ENCODE measurements at regions not wholly inside any gene's neighbourhood (a gene's known extent, or its start where the extent isn't known, plus 50 kb on each side); places are given as distances from the start of the nearest gene placed in this dataset.

- Histone ChIP-seq H3K27ac (no peak overlapping the region), H3K4me3 (no peak overlapping the region)
These were observed 95.4 kb upstream of the CADPS start for GRCh38 chr3:62970648-62971047.

- H3K27ac ChIP-seq, result no peak overlapping the region
- no peak overlapping the region for H3K4me3 ChIP-seq
These were observed 100.3 kb upstream of the CADPS start for GRCh38 chr3:62975566-62975965.

GRCh38 chr3:62981962-62982361 is 106.7 kb upstream of the CADPS start:
- Histone ChIP-seq H3K27ac (no peak overlapping the region), H3K4me3 (no peak overlapping the region)

- Histone ChIP-seq H3K4me3 (no peak overlapping the region), H3K27ac (no peak overlapping the region)
These were observed 107.7 kb upstream of the CADPS start for GRCh38 chr3:62982795-62983455.

- no peak overlapping the region for H3K4me3 ChIP-seq
- no peak overlapping the region for H3K27ac ChIP-seq
These were observed 110.8 kb upstream of the CADPS start for GRCh38 chr3:62986061-62986460.

- H3K4me3 ChIP-seq, result no peak overlapping the region
These were observed 112.5 kb upstream of the CADPS start for GRCh38 chr3:62987721-62988120.

GRCh38 chr3:62990704-62991413 is 115.6 kb upstream of the CADPS start:
- H3K27ac ChIP-seq, result no peak overlapping the region
- no peak overlapping the region for H3K4me3 ChIP-seq

More at GRCh38 chr3:62987721-62988120, 112.5 kb upstream of the CADPS start:
- H3K27ac ChIP-seq, result no peak overlapping the region

- Histone ChIP-seq H3K4me3 (no peak overlapping the region), H3K27ac (no peak overlapping the region)
These were observed 117.3 kb upstream of the CADPS start for GRCh38 chr3:62992520-62992919.

- H3K4me3 ChIP-seq, result no peak overlapping the region
- H3K27ac ChIP-seq, result no peak overlapping the region
These were observed 119.9 kb upstream of the CADPS start for GRCh38 chr3:62995119-62995518.

- Histone ChIP-seq H3K27ac (no peak overlapping the region), H3K4me3 (no peak overlapping the region)
These were observed 120.3 kb upstream of the CADPS start for GRCh38 chr3:62995530-62995929.

GRCh38 chr3:62997369-62997768 is 122.2 kb upstream of the CADPS start:
- Histone ChIP-seq H3K4me3 (no peak overlapping the region), H3K27ac (no peak overlapping the region)

GRCh38 chr3:62999158-62999557 is 123.9 kb upstream of the CADPS start:
- Histone ChIP-seq H3K27ac (no peak overlapping the region), H3K4me3 (no peak overlapping the region)

- no peak overlapping the region for H3K4me3 ChIP-seq
- no peak overlapping the region for H3K27ac ChIP-seq
These were observed 124.6 kb upstream of the CADPS start for GRCh38 chr3:62999791-63000190.

GRCh38 chr3:63004448-63004847 is 129.2 kb upstream of the CADPS start:
- Histone ChIP-seq H3K27ac (no peak overlapping the region), H3K4me3 (no peak overlapping the region)

GRCh38 chr3:63015614-63016309 is 140.5 kb upstream of the CADPS start:
- Histone ChIP-seq H3K4me3 (no peak overlapping the region), H3K27ac (no peak overlapping the region)

- H3K4me3 ChIP-seq, result no peak overlapping the region
- no peak overlapping the region for H3K27ac ChIP-seq
These were observed 146.9 kb upstream of the CADPS start for GRCh38 chr3:63022114-63022513.

GRCh38 chr3:63026722-63027121 is 151.5 kb upstream of the CADPS start:
- no peak overlapping the region for H3K4me3 ChIP-seq
- no peak overlapping the region for H3K27ac ChIP-seq

- Histone ChIP-seq H3K4me3 (no peak overlapping the region), H3K27ac (no peak overlapping the region)
These were observed 154.1 kb upstream of the CADPS start for GRCh38 chr3:63029326-63029725.

GRCh38 chr3:63029921-63030320 is 154.7 kb upstream of the CADPS start:
- H3K27ac ChIP-seq, result no peak overlapping the region
- no peak overlapping the region for H3K4me3 ChIP-seq

- H3K27ac ChIP-seq, result no peak overlapping the region
- no peak overlapping the region for H3K4me3 ChIP-seq
These were observed 155.4 kb upstream of the CADPS start for GRCh38 chr3:63030666-63031065.

GRCh38 chr3:63032881-63033280 is 157.7 kb upstream of the CADPS start:
- H3K27ac ChIP-seq, result no peak overlapping the region
- H3K4me3 ChIP-seq, result no peak overlapping the region

Data from skin epidermis (tissue), 12 donors.